ENCODE measurements at regions not wholly inside any gene's neighbourhood (a gene's known extent, or its start where the extent isn't known, plus 50 kb on each side); places are given as distances from the start of the nearest gene placed in this dataset.

GRCh38 chr15:97085731-97086130 is 755.2 kb downstream of the NR2F2 start:
- H3F3A ChIP-seq (ENCODE audit: insufficient read depth, low read length) = no peaks in the 10 kb centered on the region
- H3K4me1 ChIP-seq (ENCODE audit: low read length) = peaks cover 5% of the 10 kb centered on the region
- no peak overlapping the region for H3K27ac ChIP-seq (ENCODE audit: low read length)
- H2AFZ ChIP-seq (ENCODE audit: low read length) = no peak overlapping the region
- H3K27me3 ChIP-seq (replicated peaks; ENCODE audit: insufficient read depth, low read length) = no peaks in the 10 kb centered on the region
- H3K4me2 ChIP-seq (ENCODE audit: low read depth, low read length) = no peak overlapping the region
- H3K9me2 ChIP-seq (replicated peaks; ENCODE audit: insufficient read depth, low read length) = no peaks in the 10 kb centered on the region
- H3K9me3 ChIP-seq (replicated peaks; ENCODE audit: insufficient read depth, low read length) = no peaks in the 10 kb centered on the region
- no peak for DNase-seq
- H3K9ac ChIP-seq (ENCODE audit: low read length) = no peak overlapping the region
- no peak overlapping the region for H3K4me3 ChIP-seq (ENCODE audit: low read length)
- H3K79me2 ChIP-seq (ENCODE audit: low read length) = no peaks in the 10 kb centered on the region
- TF ChIP-seq CTCF (IDR thresholded peaks at IDR 0.05; ENCODE audit: low read length) (no peak), EZH2phosphoT487 (IDR thresholded peaks at IDR 0.05; ENCODE audit: low read length) (no peak), EZH2 (optimal IDR thresholded peaks at IDR 0.05; ENCODE audit: low read depth, low read length) (no peak)
- no peaks in the 10 kb centered on the region for H3K36me3 ChIP-seq (replicated peaks; ENCODE audit: insufficient read depth, low read length)
- no peaks in the 10 kb centered on the region for H4K20me1 ChIP-seq (ENCODE audit: insufficient read depth, low read length)

GRCh38 chr15:97087006-97087741 is 756.7 kb downstream of the NR2F2 start:
- no peak for DNase-seq
- Histone ChIP-seq H3K79me2 (ENCODE audit: low read length) (no peaks in the 10 kb centered on the region), H3K36me3 (replicated peaks; ENCODE audit: insufficient read depth, low read length) (no peaks in the 10 kb centered on the region), H3K27ac (ENCODE audit: low read length) (no peak overlapping the region), H3K4me1 (ENCODE audit: low read length) (peaks cover 5% of the 10 kb centered on the region), H3K27me3 (replicated peaks; ENCODE audit: insufficient read depth, low read length) (no peaks in the 10 kb centered on the region), H3K4me2 (ENCODE audit: low read depth, low read length) (no peak overlapping the region), H2AFZ (ENCODE audit: low read length) (no peak overlapping the region), H4K20me1 (ENCODE audit: insufficient read depth, low read length) (no peaks in the 10 kb centered on the region), H3K9me3 (replicated peaks; ENCODE audit: insufficient read depth, low read length) (no peaks in the 10 kb centered on the region), H3K9me2 (replicated peaks; ENCODE audit: insufficient read depth, low read length) (no peaks in the 10 kb centered on the region), H3K4me3 (ENCODE audit: low read length) (no peak overlapping the region), H3K9ac (ENCODE audit: low read length) (no peak overlapping the region), H3F3A (ENCODE audit: insufficient read depth, low read length) (no peaks in the 10 kb centered on the region)
- TF ChIP-seq EZH2phosphoT487 (IDR thresholded peaks at IDR 0.05; ENCODE audit: low read length) (no peak), EZH2 (optimal IDR thresholded peaks at IDR 0.05; ENCODE audit: low read depth, low read length) (no peak), CTCF (IDR thresholded peaks at IDR 0.05; ENCODE audit: low read length) (no peak)

GRCh38 chr15:97091093-97091492 is 760.6 kb downstream of the NR2F2 start:
- TF ChIP-seq EZH2 (optimal IDR thresholded peaks at IDR 0.05; ENCODE audit: low read depth, low read length) = no peak
- TF ChIP-seq CTCF (IDR thresholded peaks at IDR 0.05; ENCODE audit: low read length) = no peak
- no peak for TF ChIP-seq EZH2phosphoT487 (IDR thresholded peaks at IDR 0.05; ENCODE audit: low read length)
- H3K4me3 ChIP-seq (ENCODE audit: low read length) = no peak overlapping the region

More at GRCh38 chr15:97091093-97091492, 760.6 kb downstream of the NR2F2 start:
- no peak overlapping the region for H2AFZ ChIP-seq (ENCODE audit: low read length)
- no peaks in the 10 kb centered on the region for H3F3A ChIP-seq (ENCODE audit: insufficient read depth, low read length)
- no peak for DNase-seq
- H3K9me3 ChIP-seq (replicated peaks; ENCODE audit: insufficient read depth, low read length) = no peaks in the 10 kb centered on the region
- no peaks in the 10 kb centered on the region for H3K79me2 ChIP-seq (ENCODE audit: low read length)
- H3K9ac ChIP-seq (ENCODE audit: low read length) = no peak overlapping the region
- H3K9me2 ChIP-seq (replicated peaks; ENCODE audit: insufficient read depth, low read length) = no peaks in the 10 kb centered on the region
- no peaks in the 10 kb centered on the region for H4K20me1 ChIP-seq (ENCODE audit: insufficient read depth, low read length)
- no peak overlapping the region for H3K27ac ChIP-seq (ENCODE audit: low read length)
- no peak overlapping the region for H3K4me2 ChIP-seq (ENCODE audit: low read depth, low read length)
- no peaks in the 10 kb centered on the region for H3K27me3 ChIP-seq (replicated peaks; ENCODE audit: insufficient read depth, low read length)
- H3K36me3 ChIP-seq (replicated peaks; ENCODE audit: insufficient read depth, low read length) = no peaks in the 10 kb centered on the region
- H3K4me1 ChIP-seq (ENCODE audit: low read length) = no peaks in the 10 kb centered on the region

Measured in MM.1S (cell line).